ENCODE measurements at regions not wholly inside any gene's neighbourhood (a gene's known extent, or its start where the extent isn't known, plus 50 kb on each side); places are given as distances from the start of the nearest gene placed in this dataset.
"Not testable (repeated sequence)": the region's sequence is repeated elsewhere in the genome, so short reads cannot be mapped to it uniquely, and the experiment has no call there.

DNA sequence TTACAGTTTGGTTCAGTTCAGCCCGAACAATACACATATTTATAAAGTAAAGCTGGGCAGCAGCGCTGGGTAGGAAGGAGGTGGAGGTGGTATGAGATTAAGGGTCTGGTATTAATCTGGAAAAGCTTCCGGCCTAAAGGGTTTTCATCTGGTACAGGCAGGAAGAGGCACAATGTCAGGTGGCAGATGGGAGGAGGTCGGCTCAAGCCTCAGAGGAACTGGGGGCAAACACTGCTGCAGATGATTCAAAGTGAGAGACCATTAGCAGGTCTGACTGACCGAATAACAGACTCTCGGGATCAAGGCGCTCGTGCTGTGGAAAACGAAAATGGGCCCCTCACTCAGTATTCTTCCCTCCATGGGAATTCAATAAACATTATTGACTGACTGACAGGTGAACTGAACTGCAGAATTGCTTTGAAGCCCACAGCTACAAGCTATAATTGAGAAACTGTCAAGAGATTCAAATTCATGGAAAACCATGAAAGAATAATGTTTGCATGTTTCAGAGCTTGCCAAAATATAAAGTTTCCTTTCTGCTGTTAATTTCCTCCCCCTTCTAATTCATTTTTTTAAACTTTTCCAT lies 75.3 kb downstream of the TMEM167A start:
- DNase-seq (ENCODE audit: low read depth), result no peak

- DNase-seq (ENCODE audit: low read depth), result no peak
Measured at GRCh38 chr5:83000922-83001321, 76.3 kb downstream of the TMEM167A start.

DNA sequence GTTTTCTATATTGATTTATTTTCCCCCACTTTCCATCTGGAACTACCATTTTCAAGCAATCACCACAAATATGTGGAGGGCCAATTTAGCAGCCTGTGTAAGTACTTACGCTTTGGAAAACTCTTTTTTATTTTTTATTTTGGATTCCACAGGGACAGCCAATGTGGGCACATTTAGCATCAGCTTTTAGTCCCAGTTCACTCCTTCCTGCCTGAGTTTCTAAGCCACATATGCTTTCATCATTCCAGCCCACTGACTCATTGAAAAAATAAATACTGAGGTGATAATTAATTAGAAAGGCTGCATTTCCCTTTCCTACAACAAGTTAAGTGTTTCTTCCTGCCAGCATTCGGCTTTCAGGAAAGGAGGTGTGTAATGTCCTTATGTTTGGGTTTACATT lies 76.8 kb downstream of the TMEM167A start:
- DNase-seq (ENCODE audit: low read depth), result no peak

GRCh38 chr5:82993416-82993815 lies 83.8 kb downstream of the TMEM167A start:
- DNase-seq (ENCODE audit: low read depth), result no peak

GRCh38 chr5:82992646-82993045 lies 84.5 kb downstream of the TMEM167A start:
- DNase-seq (ENCODE audit: low read depth), result no peak

DNA sequence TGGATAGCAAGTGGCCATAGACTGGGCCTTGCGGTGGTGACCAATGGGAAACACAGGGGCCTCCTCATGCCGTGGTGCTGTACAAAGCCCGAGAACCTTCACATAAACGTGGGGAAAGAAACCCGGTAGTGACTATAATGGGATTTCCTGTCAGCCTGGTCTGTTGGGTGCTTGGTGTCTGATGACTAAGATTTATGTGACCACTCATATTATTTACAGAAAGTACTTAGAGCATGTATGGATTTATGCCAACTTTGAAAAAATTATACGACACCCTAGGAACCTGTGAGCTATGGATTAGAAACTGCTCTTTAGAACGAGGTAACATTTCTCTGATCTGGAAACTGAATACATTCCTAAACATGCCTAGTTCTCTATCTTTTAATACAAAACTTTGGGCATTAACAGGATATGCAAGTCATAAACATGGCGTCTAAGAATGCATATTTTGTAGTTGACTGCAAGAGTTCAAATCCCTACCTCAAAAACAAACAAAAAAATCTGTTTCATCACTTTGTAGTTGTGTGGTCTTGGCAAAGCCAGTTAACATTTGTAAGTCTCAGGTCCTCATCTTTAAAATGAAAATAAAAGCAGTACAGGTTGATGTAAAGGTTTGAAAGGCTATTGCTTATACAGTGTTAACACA lies 85.4 kb downstream of the TMEM167A start:
- no peak for DNase-seq (ENCODE audit: low read depth)

- DNase-seq (ENCODE audit: low read depth), result no peak
Measured at GRCh38 chr5:82991059-82991458, 86.1 kb downstream of the TMEM167A start.

- DNase-seq (ENCODE audit: low read depth), result no peak
Measured at GRCh38 chr5:82987188-82987587, 90.0 kb downstream of the TMEM167A start.

DNA sequence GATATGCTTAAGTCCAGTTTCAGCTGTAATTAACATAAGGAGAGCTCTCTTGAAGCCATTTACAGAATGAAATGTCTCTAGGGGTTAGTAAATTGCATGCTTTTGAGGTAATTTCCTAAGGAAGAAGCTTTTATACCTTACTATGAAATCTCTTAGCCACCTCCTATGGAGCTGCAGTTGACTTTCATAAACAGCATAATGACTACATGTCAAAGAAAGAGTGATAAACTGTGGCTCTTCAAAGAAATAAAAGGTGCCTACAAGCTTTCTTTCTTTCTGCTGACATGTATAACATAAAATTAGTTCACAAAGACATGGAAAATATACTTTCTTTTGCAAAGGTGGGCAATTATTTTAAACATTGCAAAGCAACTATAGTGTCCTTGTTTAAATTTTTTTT lies 90.8 kb downstream of the TMEM167A start:
- DNase-seq (ENCODE audit: low read depth), result no peak

DNA sequence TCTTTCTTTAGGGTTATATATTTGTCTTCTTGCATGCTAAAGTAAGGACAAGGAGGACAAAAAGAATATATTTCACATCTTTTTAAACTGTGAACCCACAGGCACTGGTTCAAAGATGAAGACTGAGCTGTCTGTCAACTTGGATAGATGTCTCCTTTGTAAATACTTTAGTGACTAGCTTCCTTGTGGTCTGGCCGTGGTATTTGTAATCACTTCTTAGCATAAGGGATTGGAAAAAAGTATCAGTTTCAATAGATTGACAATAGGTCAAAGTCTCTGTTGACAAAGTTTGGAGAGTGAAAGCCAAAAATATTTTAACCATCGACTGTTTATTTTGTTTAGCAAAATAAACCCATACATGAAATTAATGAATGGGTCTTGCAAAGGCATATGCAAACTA lies 91.4 kb downstream of the TMEM167A start:
- no peak for DNase-seq (ENCODE audit: low read depth)

- no peak for DNase-seq (ENCODE audit: low read depth)
Measured at GRCh38 chr5:82984786-82985735, 92.1 kb downstream of the TMEM167A start.

DNA sequence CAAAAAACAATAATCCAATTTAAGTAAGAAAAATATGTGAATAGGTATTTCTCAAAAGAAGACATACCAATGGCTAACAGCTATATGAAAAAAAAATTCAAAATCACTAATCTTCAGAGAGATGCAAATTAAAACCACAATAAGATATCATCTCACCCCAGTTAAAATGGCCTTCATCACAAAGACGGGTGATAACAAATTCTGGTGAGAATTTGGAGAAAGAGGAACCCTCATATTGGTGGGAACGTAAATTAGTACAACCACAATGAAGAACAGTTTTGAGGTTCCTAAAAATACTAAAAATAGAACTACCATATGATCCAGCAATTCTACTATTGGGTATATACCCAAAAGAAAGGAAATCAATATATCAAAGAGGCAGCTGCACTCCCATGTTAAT lies 94.3 kb downstream of the TMEM167A start:
- DNase-seq (ENCODE audit: low read depth), result no peak

GRCh38 chr5:82976887-82977286 lies 100.3 kb downstream of the TMEM167A start:
- DNase-seq (ENCODE audit: low read depth), result not testable (repeated sequence)

GRCh38 chr5:82975812-82976211 lies 101.4 kb downstream of the TMEM167A start:
- no peak for DNase-seq (ENCODE audit: low read depth)

DNA sequence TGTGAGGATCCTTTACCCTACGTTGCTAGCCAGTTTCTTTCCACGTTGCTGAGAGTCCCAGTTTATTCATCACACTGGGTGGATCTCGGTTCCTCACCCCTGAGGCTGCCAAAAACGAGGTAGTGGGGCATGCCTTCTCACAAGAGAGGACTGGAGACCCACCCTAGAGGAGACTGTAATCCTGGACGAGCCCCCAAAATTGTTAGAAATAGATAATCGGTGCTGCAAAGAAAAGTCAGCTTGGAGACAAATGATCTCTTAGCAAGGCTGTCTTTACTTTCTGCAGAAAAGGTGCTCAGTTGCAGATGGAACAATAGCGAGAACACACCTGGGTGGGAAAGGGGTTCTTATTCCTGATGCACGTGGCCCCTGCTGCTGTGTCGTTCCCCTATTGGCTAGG lies 101.8 kb downstream of the TMEM167A start:
- no peak for DNase-seq (ENCODE audit: low read depth)

- not testable (repeated sequence) for DNase-seq (ENCODE audit: low read depth)
Measured at GRCh38 chr5:82974346-82974745, 102.8 kb downstream of the TMEM167A start.

GRCh38 chr5:82971901-82972300 lies 105.3 kb downstream of the TMEM167A start:
- DNase-seq (ENCODE audit: low read depth), result no peak

- not testable (repeated sequence) for DNase-seq (ENCODE audit: low read depth)
Measured at GRCh38 chr5:82971034-82971806, 106.0 kb downstream of the TMEM167A start.

- not testable (repeated sequence) for DNase-seq (ENCODE audit: low read depth)
Measured at GRCh38 chr5:82969221-82969976, 107.8 kb downstream of the TMEM167A start.

DNA sequence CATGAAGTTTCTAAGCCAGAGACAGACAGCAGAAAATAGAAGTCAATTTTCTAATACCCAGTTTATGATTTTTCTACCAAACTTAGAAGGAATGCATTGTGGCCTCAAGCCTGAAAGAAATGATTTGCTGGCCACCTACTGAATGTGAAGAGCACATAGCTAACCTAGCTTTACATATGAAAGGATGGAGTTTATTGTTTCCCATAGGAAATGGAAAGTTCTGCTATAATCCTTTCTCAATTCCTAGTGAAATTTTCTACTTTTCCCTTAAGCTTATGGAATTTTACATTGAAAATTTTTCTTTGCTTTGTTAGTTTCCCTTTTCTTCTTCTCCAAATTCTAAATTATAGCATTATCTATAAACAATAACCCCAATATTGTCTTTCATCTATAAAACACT lies 110.1 kb downstream of the TMEM167A start:
- DNase-seq (ENCODE audit: low read depth), result no peak

DNA sequence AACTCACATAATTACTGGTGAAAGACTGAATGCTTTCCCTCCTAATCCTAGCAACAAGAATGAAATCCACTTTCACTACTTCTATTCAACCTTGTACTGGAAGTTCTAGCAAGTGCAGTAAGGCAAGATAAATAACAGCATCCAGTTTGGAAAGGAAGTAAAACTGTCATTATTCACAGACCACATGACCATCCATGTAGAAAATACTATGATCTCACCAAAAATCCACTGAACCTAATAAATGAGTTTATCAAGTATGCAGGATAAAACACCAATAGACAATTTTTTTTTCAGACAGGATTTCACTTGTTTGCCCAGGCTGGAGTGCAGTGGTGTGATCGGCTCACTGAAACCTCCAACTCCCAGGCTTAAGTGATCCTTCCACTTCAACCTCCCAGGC lies 117.7 kb downstream of the TMEM167A start:
- no peak for DNase-seq (ENCODE audit: low read depth)
